ENCODE measurements at regions not wholly inside any gene's neighbourhood (a gene's known extent, or its start where the extent isn't known, plus 50 kb on each side); places are given as distances from the start of the nearest gene placed in this dataset.

- DNase-seq: no peak
Observed at GRCh38 chr14:97311411-97311810, 514.2 kb downstream of the VRK1 start.

DNA sequence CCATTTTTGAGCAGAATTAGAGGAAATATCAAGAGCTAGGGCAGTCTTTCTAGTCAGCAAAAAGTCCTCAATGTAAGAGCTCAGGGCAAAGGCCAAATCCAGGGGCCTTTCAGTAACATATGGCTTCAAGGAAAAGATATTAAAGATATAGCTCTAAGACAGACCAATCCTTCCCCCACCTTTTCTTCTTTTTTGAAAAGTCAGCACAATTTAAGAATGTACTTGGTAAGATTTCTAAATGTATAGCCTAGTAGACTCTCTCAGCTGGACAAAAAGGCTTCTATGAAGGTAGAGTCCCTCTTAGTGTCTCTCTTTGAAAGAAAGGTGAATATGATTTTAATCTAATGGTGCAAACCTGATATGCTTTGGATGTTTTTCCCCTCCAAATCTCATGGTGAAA lies 515.7 kb downstream of the VRK1 start:
- no peak for DNase-seq

DNA sequence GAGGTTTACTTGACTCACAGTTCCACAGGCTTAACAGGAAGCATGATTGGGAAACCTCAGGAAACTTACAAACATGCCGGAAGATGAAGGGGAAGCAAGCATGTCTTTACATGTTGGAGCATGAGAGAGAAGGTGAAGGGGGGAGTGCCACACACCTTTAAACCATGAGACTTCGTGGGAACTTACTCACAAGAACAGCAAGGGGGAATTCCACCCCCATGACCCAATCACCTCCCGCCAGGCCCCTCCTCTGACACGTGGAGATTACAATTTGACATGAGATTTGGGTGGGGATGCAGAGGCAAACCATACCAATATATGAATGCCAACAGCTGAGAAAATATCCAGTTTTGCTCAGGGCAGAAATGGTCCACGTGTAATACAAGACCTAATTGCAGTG lies 518.6 kb downstream of the VRK1 start:
- DNase-seq: no peak

GRCh38 chr14:97318380-97318779 lies 521.2 kb downstream of the VRK1 start:
- DNase-seq: no peak

GRCh38 chr14:97319691-97320090 lies 522.5 kb downstream of the VRK1 start:
- DNase-seq: no peak

DNA sequence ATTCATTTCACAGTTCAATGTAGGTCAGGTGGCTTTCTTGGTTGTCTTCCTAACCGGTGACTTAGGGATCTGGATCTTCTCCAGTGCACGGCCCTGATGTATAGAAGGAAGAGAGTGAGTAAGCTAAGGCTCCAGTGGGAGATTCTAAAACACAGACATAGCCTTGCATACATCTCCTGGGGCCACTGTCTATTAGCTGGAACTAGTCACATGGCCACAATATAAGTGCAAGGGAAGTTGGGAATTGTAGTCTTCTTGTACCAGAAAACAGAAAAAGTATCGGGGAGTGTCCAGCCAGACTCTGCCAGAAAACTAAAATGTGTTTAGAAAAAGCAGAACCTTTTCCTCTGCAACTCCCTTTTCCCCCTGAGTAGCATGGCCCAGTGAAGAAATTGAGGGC lies 531.6 kb downstream of the VRK1 start:
- no peak for DNase-seq

DNA sequence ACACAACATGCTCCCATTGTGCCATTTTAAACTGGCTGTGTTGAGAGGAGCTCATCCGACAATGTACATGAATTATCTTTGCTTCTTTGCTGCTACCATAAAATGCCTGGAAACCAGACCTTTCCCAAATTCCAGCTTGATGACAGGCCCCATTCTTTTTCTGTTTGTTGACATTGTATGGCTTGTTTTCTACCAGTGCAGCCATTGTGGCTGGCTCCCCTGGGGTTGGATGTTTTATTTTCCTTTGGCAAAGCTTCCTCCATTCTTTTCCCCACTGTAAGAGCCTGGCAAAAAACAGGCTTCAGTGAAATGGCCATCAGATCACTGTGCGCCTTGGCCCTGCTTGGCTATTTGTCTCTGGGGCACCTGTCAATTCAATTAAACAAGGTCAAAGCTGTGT lies 532.5 kb downstream of the VRK1 start:
- DNase-seq: no peak

- DNase-seq: no peak
Observed at GRCh38 chr14:97331058-97331457, 533.9 kb downstream of the VRK1 start.

- DNase-seq: no peak
Observed at GRCh38 chr14:97331526-97331925, 534.3 kb downstream of the VRK1 start.

GRCh38 chr14:97336179-97336578 lies 539.0 kb downstream of the VRK1 start:
- no peak for DNase-seq

GRCh38 chr14:97336816-97337215 lies 539.6 kb downstream of the VRK1 start:
- no peak for DNase-seq

DNA sequence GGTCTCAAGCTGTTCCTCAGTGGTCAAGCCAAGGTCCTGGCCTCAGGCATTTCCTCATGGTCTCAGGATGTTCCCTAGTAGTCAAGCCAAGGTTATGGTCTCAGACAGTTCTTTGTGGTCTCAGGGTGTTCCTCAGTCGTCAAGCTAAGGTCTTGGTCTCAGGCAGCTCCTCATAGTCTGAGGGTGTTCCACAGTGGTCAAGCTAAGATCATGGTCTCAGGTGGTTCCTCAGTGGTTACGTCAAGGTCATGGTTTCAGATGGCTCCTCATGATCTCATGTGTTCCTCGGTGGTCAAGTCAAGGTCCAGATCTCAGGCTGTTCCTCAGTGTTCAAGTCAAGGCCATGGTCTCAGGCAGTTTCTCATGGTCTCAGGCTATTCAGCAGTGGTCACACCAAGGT lies 540.1 kb downstream of the VRK1 start:
- DNase-seq: no peak

DNA sequence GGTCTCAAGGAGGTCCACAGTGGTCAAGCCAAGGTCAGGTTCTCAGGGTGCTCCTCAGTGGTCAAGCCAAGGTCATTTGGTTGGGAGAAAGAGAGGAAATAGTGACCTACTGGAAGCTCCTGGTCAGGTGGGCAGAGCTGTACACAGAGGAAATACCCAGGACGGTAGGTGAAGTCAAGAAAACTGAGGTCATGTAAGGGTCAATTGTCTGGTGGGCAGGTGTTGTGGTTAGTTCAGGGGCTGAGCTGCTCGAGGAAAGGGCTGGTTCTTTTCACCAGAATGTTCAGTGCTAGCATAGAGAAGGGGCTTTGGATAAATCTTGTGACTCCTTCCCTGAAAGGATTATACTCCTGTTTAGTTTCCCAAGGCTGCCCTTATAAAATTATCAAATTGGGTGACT lies 540.5 kb downstream of the VRK1 start:
- no peak for DNase-seq

DNA sequence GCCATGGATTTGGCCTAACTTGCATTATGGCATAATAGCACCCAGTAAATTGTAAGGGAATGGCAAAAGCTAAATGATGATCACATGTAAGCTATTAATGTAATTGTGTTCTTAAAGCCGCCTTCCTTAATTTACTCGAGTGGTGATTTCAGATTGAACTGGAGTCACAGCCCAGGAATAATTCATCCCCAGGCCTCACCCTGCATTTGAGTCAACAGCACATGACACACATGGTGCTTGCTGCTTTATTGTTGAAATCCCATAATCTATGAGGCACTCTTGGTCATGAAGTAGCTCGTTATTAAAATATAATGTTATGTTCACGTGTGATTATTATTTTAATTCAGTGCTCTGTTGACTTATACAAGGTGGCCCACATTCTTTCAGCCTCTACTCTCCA lies 547.5 kb downstream of the VRK1 start:
- DNase-seq: no peak

DNA sequence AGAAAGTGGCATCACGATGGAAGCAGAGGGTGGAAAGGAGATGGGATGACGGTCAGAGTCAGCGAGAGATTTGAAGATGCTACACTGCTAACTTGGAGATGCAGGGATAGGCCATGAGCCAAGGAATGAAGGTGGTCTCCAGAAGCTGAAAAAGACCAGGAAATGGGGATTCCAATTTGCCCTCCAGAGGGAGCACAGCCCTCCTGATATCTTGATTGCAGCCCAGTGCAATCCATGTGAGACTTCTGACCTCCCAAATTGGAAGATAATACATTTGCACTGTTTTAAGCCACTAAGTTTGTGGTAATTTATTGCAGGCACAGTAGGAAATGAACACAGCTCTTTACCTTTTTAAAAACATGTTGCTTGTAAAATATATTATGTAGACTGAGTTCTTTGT lies 549.5 kb downstream of the VRK1 start:
- no peak for DNase-seq

GRCh38 chr14:97349463-97349862 lies 552.3 kb downstream of the VRK1 start:
- no peak for DNase-seq

- DNase-seq: no peak
Observed at GRCh38 chr14:97349946-97350345, 552.8 kb downstream of the VRK1 start.

- DNase-seq: no peak
Observed at GRCh38 chr14:97350415-97350814, 553.2 kb downstream of the VRK1 start.

DNA sequence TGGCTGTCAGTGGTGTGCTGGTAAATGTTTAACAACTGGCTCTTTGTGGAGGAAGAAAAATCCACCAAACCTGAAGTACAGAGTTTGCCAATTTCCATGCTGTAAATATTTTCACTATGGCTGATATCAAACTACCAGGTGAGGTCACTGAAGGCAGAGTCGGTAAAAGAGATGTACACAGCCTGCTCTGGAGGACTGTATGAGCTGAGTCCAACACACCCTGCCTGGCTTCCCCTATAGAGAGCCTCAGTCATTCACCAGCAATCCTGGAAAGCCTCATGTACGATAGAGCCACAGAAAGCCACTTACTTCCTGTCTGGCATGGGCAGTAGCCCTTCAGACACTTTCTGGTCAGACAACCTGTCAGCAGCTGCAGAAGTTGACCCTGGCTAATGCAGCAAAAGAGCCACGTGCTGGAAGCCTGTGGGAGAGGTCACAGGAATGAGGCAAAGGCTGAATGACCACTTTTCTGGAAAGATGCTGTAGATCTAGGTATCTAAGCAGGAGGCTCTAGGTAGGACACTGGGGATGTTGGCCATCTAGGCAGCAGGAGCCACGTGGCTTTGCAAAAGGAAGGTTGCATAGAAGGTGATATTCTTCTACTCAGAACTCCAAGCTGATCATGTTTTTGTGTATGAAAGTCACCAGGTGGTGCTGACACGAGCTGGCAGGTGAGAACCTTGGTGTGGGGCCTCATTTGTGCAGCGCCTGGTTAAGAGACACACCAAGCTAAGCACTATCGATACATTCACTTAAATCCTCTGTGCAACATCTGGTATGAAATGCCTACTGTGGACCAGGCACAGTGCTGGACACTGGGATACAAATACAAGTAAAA lies 553.9 kb downstream of the VRK1 start:
- DNase-seq: no peak

GRCh38 chr14:97353102-97353501 lies 555.9 kb downstream of the VRK1 start:
- no peak for DNase-seq

DNA sequence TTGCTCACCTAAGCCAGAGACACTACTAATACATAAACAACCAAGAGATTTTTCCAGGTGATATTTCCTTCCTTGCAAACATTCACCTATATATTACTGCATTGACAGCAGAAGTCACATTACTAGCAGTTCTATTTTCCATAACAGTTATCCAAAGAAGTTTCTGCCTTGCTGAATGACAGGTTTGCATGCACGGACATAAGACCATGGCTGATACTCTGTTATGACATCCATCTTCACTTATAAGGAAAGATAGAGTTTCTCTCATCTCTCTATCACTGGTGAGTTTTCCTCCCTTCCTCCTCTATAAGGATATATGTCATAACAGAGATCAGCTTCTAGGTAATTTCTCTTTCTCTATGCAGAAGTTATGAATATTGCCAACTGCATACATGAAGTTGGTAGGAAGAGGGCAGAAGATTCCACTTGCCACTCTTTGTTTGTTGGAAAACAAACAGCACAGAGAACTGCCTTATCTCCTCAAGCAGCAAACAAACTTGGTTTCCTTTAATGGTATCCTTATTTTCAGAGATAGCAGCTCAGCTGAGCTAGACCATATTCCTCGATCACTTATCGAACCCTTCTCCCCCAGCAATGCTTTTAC lies 557.0 kb downstream of the VRK1 start:
- DNase-seq: no peak

DNA sequence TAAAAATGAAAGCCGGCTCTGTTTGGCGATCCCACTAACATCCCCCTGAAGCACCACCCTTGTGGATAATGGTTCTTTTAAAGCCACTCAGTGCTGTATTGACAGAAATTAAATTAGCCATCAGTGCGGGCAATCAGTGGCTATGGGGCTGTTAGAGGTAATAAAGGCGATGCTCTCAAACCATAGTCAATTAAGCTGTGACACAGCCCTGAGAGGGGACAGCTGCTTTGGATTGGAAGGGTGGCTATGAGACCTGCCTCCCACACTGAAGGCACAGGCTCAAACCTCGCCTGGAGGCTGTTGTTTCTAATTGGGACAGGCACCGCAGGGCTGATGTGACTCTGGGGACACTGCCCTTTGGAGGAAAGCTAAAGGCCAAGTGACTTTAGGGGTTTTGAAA lies 562.2 kb downstream of the VRK1 start:
- DNase-seq: no peak

- no peak for DNase-seq
Observed at GRCh38 chr14:97361181-97361580, 564.0 kb downstream of the VRK1 start.

DNA sequence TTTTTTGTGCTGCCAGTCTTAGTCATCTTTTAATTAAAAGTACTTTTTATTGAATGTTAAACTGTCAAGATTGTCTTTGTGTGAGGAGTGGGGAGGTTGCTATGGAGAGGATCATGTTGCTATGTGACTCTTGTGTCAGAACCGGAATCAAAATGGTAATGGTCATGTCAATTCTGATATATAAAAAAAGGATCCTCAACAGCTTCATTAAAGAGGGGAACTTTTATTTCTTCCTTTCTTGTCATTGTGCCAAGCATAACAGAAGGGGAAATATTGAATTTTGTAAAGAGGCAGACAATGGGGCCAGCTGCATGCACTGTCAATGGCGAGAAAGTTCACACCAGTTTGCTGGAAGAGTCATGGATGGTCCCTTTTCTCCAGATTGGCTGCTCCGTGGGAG lies 564.8 kb downstream of the VRK1 start:
- no peak for DNase-seq

- no peak for DNase-seq
Observed at GRCh38 chr14:97366400-97366799, 569.2 kb downstream of the VRK1 start.
